GM21360 (cell line): ENCODE measurements at regions not wholly inside any gene's neighbourhood (a gene's known extent, or its start where the extent isn't known, plus 50 kb on each side); places are given as distances from the start of the nearest gene placed in this dataset.
"Not testable (repeated sequence)": the region's sequence is repeated elsewhere in the genome, so short reads cannot be mapped to it uniquely, and the experiment has no call there.

ENCODE experiments used
- ATAC-seq: cut with Tn5 transposase; IDR thresholded peaks from one replicate; pipeline ENCODE4 v1.9.1; 2021; ENCODE audit warnings: mild to moderate bottlenecking, moderate library complexity; ENCODE audit not compliant: unreplicated experiment

GRCh38 chr2:87630892-87631291, 117.0 kb upstream of the PLGLB2 start:
- not testable (repeated sequence) for ATAC-seq

GRCh38 chr2:87631402-87631801, 116.5 kb upstream of the PLGLB2 start:
- ATAC-seq, result not testable (repeated sequence)

GRCh38 chr2:87633287-87633963, 114.5 kb upstream of the PLGLB2 start:
- not testable (repeated sequence) for ATAC-seq

- not testable (repeated sequence) for ATAC-seq
Observed at GRCh38 chr2:87634106-87634505, 113.8 kb upstream of the PLGLB2 start.

- not testable (repeated sequence) for ATAC-seq
Observed at GRCh38 chr2:87634971-87635650, 112.8 kb upstream of the PLGLB2 start.

GRCh38 chr2:87636246-87636645, 111.6 kb upstream of the PLGLB2 start:
- not testable (repeated sequence) for ATAC-seq

- ATAC-seq, result not testable (repeated sequence)
Observed at GRCh38 chr2:87636735-87637134, 111.2 kb upstream of the PLGLB2 start.

- ATAC-seq, result not testable (repeated sequence)
Observed at GRCh38 chr2:87637249-87637990, 110.5 kb upstream of the PLGLB2 start.

- not testable (repeated sequence) for ATAC-seq
Observed at GRCh38 chr2:87638114-87638807, 109.6 kb upstream of the PLGLB2 start.

GRCh38 chr2:87638872-87639271, 109.0 kb upstream of the PLGLB2 start:
- ATAC-seq, result not testable (repeated sequence)

- not testable (repeated sequence) for ATAC-seq
Observed at GRCh38 chr2:87639801-87640440, 108.0 kb upstream of the PLGLB2 start.

GRCh38 chr2:87640961-87641563, 106.8 kb upstream of the PLGLB2 start:
- not testable (repeated sequence) for ATAC-seq

- not testable (repeated sequence) for ATAC-seq
Observed at GRCh38 chr2:87643165-87643564, 104.7 kb upstream of the PLGLB2 start.

GRCh38 chr2:87647737-87648498, 100.0 kb upstream of the PLGLB2 start:
- not testable (repeated sequence) for ATAC-seq

GRCh38 chr2:87648815-87649214, 99.1 kb upstream of the PLGLB2 start:
- not testable (repeated sequence) for ATAC-seq

- not testable (repeated sequence) for ATAC-seq
Observed at GRCh38 chr2:87649871-87650270, 98.0 kb upstream of the PLGLB2 start.

- not testable (repeated sequence) for ATAC-seq
Observed at GRCh38 chr2:87650837-87651236, 97.0 kb upstream of the PLGLB2 start.

- not testable (repeated sequence) for ATAC-seq
Observed at GRCh38 chr2:87651589-87651988, 96.3 kb upstream of the PLGLB2 start.

GRCh38 chr2:87653373-87653772, 94.5 kb upstream of the PLGLB2 start:
- not testable (repeated sequence) for ATAC-seq
